Astrocyte (in vitro differentiated cells and primary cell): ENCODE measurements at regions not wholly inside any gene's neighbourhood (a gene's known extent, or its start where the extent isn't known, plus 50 kb on each side); places are given as distances from the start of the nearest gene placed in this dataset.

ENCODE experiments used
- DNase-seq: peaks from one replicate; pipeline ENCODE4 v3.0.0-alpha.2; 2010; ENCODE audit warnings: low read depth
- FAIRE-seq: peaks from 2 replicates; lab custom pipeline; 2011; peaks lifted over from hg19 to GRCh38; lab: Jason Lieb, UNC
- H2AFZ ChIP-seq: 2 replicates; pipeline ENCODE4 v1.6.0; 2012; ENCODE audit warnings: low read depth, low read length, inconsistent platforms
- H3K27ac ChIP-seq: 2 replicates; pipeline ENCODE4 v1.5.1; 2011; ENCODE audit warnings: low read depth, low read length, inconsistent platforms
- H3K27me3 ChIP-seq: 2 replicates; pipeline ENCODE4 v1.6.0; 2011; ENCODE audit warnings: low read length, inconsistent platforms; ENCODE audit not compliant: insufficient read depth
- H3K36me3 ChIP-seq: 2 replicates; pipeline ENCODE4 v1.5.1; 2011; ENCODE audit warnings: low read length, inconsistent platforms; ENCODE audit not compliant: insufficient read depth
- H3K4me1 ChIP-seq: 2 replicates; pipeline ENCODE4 v1.5.1; 2011; ENCODE audit warnings: low read length, inconsistent platforms; ENCODE audit not compliant: insufficient read depth
- H3K4me2 ChIP-seq: 2 replicates; pipeline ENCODE4 v1.6.0; 2012; ENCODE audit warnings: low read length, inconsistent platforms
- H3K4me3 ChIP-seq: 2 replicates; pipeline ENCODE4 v1.5.1; 2011; ENCODE audit warnings: low read depth, mild to moderate bottlenecking, low read length, inconsistent platforms; ENCODE audit not compliant: insufficient read depth
- H3K79me2 ChIP-seq: 2 replicates; pipeline ENCODE4 v1.6.0; 2012; ENCODE audit warnings: mild to moderate bottlenecking, low read length, inconsistent platforms; ENCODE audit not compliant: insufficient read depth
- H3K9ac ChIP-seq: 2 replicates; pipeline ENCODE4 v1.6.0; 2012; ENCODE audit warnings: mild to moderate bottlenecking, low read length, inconsistent platforms
- H3K9me3 ChIP-seq: 2 replicates; pipeline ENCODE4 v1.5.1; 2012; ENCODE audit warnings: low read depth, mild to moderate bottlenecking, low read length, inconsistent platforms; ENCODE audit not compliant: insufficient read depth
- H4K20me1 ChIP-seq: 2 replicates; pipeline ENCODE4 v1.6.0; 2012; ENCODE audit warnings: low read length, inconsistent platforms; ENCODE audit not compliant: insufficient read depth
- H3K27ac Mint-ChIP-seq: one replicate; pipeline ENCODE4 v1.8.0; 2021; ENCODE audit warnings: mild to moderate bottlenecking, mixed read lengths; ENCODE audit not compliant: unreplicated experiment
- H3K27me3 Mint-ChIP-seq: one replicate; pipeline ENCODE4 v1.8.0; 2021; ENCODE audit warnings: low read depth, mixed read lengths; ENCODE audit not compliant: unreplicated experiment
- H3K36me3 Mint-ChIP-seq: one replicate; pipeline ENCODE4 v1.8.0; 2021; ENCODE audit warnings: low read depth, mixed read lengths; ENCODE audit not compliant: unreplicated experiment
- H3K4me1 Mint-ChIP-seq: one replicate; pipeline ENCODE4 v1.8.0; 2021; ENCODE audit warnings: low read depth, mixed read lengths; ENCODE audit not compliant: unreplicated experiment
- H3K4me3 Mint-ChIP-seq: one replicate; pipeline ENCODE4 v1.8.0; 2021; ENCODE audit warnings: mild to moderate bottlenecking, moderate library complexity, mixed read lengths; ENCODE audit not compliant: unreplicated experiment
- H3K9me3 Mint-ChIP-seq: one replicate; pipeline ENCODE4 v1.8.0; 2021; ENCODE audit warnings: mild to moderate bottlenecking, mixed read lengths; ENCODE audit not compliant: unreplicated experiment
- CTCF ChIP-seq: IDR thresholded peaks from 2 replicates; pipeline ENCODE4 v1.5.1; 2011; ENCODE audit warnings: low read depth, mild to moderate bottlenecking, inconsistent platforms, low read length, moderate library complexity; ENCODE audit not compliant: insufficient read depth
- EZH2 ChIP-seq: IDR thresholded peaks from 2 replicates; pipeline ENCODE4 v1.6.1; 2012; ENCODE audit warnings: mild to moderate bottlenecking, low read length, inconsistent platforms; ENCODE audit not compliant: insufficient read depth

- H3K9ac ChIP-seq = peak overlapping the region; percentile 18
- H3K27me3 Mint-ChIP-seq = peaks cover 66% of the 10 kb centered on the region
- DNase-seq (no peak), FAIRE-seq (no peak)
- peaks cover 2% of the 10 kb centered on the region for H3K36me3 Mint-ChIP-seq
- no peaks in the 10 kb centered on the region for H3K36me3 ChIP-seq
- H3K9me3 ChIP-seq = no peaks in the 10 kb centered on the region
- H4K20me1 ChIP-seq = no peaks in the 10 kb centered on the region
- H3K79me2 ChIP-seq = no peaks in the 10 kb centered on the region
- no peak overlapping the region for H3K27ac ChIP-seq
- peaks cover 9% of the 10 kb centered on the region for H3K9me3 Mint-ChIP-seq
- peak overlapping the region; percentile 20 for H3K4me3 ChIP-seq
- H3K4me2 ChIP-seq = peak overlapping the region; percentile 74
- peaks cover 12% of the 10 kb centered on the region for H3K4me1 ChIP-seq
- H3K27me3 ChIP-seq = peaks cover 29% of the 10 kb centered on the region
- no peak overlapping the region for H3K27ac Mint-ChIP-seq
- no peak overlapping the region for H3K4me3 Mint-ChIP-seq
- TF ChIP-seq EZH2 (no peak), CTCF (no peak)
- H3K4me1 Mint-ChIP-seq = peaks cover 13% of the 10 kb centered on the region
- peak overlapping the region; percentile 48 for H2AFZ ChIP-seq
Observed at GRCh38 chr3:193851941-193852674, 259.1 kb downstream of the OPA1 start.

- Mint-ChIP-seq H3K36me3 (peaks cover 2% of the 10 kb centered on the region), H3K4me1 (peaks cover 14% of the 10 kb centered on the region), H3K27me3 (peaks cover 63% of the 10 kb centered on the region), H3K9me3 (peaks cover 10% of the 10 kb centered on the region), H3K27ac (no peak overlapping the region), H3K4me3 (no peak overlapping the region)
- DNase-seq = peak; percentile 59
- no peaks in the 10 kb centered on the region for H3K79me2 ChIP-seq
- no peaks in the 10 kb centered on the region for H3K9me3 ChIP-seq
- peaks cover 24% of the 10 kb centered on the region for H3K27me3 ChIP-seq
- H3K4me2 ChIP-seq = no peak overlapping the region
- H3K4me1 ChIP-seq = peaks cover 12% of the 10 kb centered on the region
- H2AFZ ChIP-seq = no peak overlapping the region
- no peak overlapping the region for H3K27ac ChIP-seq
- H3K4me3 ChIP-seq = no peak overlapping the region
- no peaks in the 10 kb centered on the region for H3K36me3 ChIP-seq
- no peak overlapping the region for H3K9ac ChIP-seq
- no peak for FAIRE-seq
- TF ChIP-seq EZH2 = no peak
- H4K20me1 ChIP-seq = no peaks in the 10 kb centered on the region
Observed at GRCh38 chr3:193852901-193853300, 259.9 kb downstream of the OPA1 start.

- TF ChIP-seq CTCF (no peak), EZH2 (no peak)
- no peak for FAIRE-seq
- Mint-ChIP-seq H3K27ac (no peak overlapping the region), H3K27me3 (peaks cover 63% of the 10 kb centered on the region), H3K9me3 (peaks cover 10% of the 10 kb centered on the region), H3K4me3 (no peak overlapping the region), H3K36me3 (peaks cover 2% of the 10 kb centered on the region), H3K4me1 (peaks cover 14% of the 10 kb centered on the region)
- Histone ChIP-seq H3K9me3 (no peaks in the 10 kb centered on the region), H3K27ac (no peak overlapping the region), H3K27me3 (peaks cover 24% of the 10 kb centered on the region), H3K4me2 (no peak overlapping the region), H3K79me2 (no peaks in the 10 kb centered on the region), H3K9ac (no peak overlapping the region), H4K20me1 (no peaks in the 10 kb centered on the region), H3K36me3 (no peaks in the 10 kb centered on the region), H3K4me3 (no peak overlapping the region), H2AFZ (no peak overlapping the region), H3K4me1 (peaks cover 12% of the 10 kb centered on the region)
- no peak for DNase-seq
Observed at GRCh38 chr3:193853511-193854219, 260.7 kb downstream of the OPA1 start.
